LNCaP clone FGC (cell line): ENCODE measurements at regions not wholly inside any gene's neighbourhood (a gene's known extent, or its start where the extent isn't known, plus 50 kb on each side); places are given as distances from the start of the nearest gene placed in this dataset.

Experiments
- DNase-seq: peaks from one replicate; pipeline ENCODE4 v3.0.0-alpha.2; 2011; ENCODE audit warnings: low read depth
- H3K4me3 ChIP-seq: 2 replicates; pipeline ENCODE4 v1.5.1; 2011; ENCODE audit warnings: mild to moderate bottlenecking, low read depth, low read length, control low read depth
- TF ChIP-seq, protein P1 (sequence below): IDR thresholded peaks from 2 replicates; pipeline ENCODE4 v1.5.1; 2012; ENCODE audit warnings: mild to moderate bottlenecking; ENCODE audit not compliant: control insufficient read depth, insufficient read depth; ENCODE audit errors: extremely low read depth

DNA sequence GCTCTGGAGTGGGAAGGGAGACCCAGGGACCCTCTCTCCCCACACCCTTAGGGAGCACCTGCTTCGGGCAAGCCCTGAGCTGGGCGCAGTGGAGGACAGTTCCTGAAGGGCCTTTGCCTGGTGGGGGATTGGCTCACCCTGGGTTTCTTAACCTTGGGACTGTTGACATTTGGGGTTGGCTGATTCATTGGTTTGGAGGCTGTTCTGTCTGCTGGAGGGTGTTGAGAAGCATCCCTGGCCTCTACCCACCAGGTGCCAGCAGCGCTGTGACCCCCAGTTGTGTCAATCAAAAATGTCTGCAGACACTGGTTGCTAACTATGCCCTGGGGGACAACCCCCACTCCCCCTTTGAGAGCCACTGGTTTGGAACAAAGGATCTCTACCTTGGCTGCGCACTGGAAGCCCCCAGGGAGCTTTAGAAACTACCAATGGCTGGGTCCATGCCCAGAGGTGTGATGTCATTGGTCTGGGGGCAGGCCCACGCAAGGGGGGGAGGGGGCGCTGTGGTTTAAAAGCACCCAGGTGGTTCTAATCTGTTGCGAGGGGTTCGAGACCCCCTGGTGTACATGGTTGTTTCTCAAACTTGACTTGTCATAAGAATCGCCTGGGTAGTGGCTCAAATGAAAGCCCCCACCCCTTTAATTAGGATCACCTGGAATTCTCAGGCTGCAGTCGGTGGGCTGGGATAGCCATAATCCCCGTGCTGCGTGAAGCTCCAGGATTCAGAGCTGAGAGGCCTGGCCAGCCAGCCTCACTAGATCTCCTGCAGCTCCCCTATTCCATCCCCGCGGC is 151.9 kb upstream of the GSE1 start:
- TF ChIP-seq, protein P1, sequence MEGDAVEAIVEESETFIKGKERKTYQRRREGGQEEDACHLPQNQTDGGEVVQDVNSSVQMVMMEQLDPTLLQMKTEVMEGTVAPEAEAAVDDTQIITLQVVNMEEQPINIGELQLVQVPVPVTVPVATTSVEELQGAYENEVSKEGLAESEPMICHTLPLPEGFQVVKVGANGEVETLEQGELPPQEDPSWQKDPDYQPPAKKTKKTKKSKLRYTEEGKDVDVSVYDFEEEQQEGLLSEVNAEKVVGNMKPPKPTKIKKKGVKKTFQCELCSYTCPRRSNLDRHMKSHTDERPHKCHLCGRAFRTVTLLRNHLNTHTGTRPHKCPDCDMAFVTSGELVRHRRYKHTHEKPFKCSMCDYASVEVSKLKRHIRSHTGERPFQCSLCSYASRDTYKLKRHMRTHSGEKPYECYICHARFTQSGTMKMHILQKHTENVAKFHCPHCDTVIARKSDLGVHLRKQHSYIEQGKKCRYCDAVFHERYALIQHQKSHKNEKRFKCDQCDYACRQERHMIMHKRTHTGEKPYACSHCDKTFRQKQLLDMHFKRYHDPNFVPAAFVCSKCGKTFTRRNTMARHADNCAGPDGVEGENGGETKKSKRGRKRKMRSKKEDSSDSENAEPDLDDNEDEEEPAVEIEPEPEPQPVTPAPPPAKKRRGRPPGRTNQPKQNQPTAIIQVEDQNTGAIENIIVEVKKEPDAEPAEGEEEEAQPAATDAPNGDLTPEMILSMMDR: no peak
- DNase-seq: no peak
- H3K4me3 ChIP-seq: no peak overlapping the region

DNA sequence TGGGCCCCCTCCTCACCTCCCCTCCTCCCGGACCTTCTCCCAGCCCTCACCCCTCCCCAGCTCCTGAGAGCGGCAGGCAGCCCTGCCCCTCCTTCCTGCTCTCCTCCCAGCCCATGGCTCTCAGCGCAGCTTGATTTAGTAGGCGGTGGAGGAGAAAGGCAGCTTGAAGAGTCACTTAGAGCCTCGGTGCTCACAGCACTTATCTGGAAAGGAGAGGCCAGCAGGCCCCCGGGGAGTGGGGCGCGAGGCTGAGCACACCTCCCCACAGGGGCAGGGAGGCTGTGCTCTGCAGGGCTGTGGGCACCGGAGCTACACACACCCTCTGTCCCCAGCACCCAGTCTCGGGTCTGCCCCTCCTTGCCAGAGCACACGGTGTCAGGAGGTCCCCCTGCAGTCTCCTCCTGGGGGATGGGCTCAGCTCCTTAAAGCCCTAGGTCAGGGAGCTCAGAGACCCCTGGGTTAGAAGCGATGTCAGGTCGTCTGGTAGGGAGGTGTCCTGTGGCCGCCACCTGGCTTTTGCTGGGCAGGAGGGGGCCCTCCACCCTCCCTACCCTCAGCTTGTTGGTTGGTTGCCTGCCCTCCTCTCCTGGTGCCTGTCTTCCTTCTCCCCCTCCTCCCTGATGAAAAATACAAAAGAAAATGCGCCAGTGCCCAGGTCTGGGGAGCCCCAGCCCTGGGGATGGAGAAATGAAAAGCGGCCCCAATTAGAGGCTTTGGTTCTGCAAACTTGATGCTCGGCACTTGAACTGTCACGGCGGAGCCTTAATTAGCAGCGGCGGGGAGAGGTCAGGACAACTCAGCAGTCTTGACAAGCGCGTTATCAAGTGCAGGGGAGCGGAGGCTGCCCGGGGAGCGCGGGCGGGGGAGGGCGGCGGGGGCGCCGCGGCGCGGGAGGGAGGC is 151.1 kb upstream of the GSE1 start:
- TF ChIP-seq, protein P1: no peak
- H3K4me3 ChIP-seq: no peak overlapping the region
- DNase-seq: no peak

DNA sequence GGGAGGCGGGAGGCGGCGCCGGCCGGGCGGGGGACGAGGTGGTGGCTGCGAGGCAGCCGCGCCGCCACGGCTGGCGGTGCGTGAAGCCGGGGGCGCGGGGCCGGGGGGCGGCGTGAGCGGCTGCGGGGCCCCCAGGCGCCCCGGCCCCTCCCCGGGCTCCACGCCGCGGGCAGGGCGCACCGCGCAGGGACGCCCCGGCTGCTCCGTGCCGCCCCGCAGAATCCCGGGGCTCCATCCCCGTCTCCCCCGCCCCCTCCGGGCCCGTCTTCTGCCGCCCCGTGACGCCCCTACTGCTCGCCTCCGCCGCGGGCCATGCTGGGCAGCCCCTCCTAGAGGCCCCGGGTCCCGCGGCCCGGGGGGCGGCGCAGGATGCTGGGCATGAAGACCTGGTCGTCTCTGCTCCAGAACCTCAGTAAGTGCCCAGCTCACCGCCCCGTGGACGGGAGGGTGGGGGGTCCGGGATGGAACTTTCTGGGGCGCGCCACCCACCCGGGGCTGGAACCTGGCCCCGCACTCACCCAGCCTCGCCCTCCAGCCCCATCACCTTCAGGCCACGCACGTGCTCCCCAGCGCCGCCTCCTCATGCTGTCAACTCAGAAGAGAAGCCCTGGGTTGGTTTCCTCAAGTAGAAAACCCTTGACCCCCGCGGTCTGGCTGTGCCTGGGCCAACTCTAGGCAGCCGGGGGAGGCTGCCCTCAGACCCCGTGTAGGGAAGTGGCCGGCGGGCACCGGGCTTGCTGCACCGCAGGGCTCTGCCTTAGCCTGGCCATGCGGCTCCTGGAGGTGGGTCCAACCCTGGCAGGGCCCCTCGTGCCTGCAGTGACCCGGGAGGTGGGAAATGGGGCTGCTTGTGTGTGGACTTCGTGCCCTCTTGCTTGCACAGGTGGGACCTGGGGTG is 150.2 kb upstream of the GSE1 start:
- no peak for DNase-seq
- no peak overlapping the region for H3K4me3 ChIP-seq
- TF ChIP-seq, protein P1: no peak

DNA sequence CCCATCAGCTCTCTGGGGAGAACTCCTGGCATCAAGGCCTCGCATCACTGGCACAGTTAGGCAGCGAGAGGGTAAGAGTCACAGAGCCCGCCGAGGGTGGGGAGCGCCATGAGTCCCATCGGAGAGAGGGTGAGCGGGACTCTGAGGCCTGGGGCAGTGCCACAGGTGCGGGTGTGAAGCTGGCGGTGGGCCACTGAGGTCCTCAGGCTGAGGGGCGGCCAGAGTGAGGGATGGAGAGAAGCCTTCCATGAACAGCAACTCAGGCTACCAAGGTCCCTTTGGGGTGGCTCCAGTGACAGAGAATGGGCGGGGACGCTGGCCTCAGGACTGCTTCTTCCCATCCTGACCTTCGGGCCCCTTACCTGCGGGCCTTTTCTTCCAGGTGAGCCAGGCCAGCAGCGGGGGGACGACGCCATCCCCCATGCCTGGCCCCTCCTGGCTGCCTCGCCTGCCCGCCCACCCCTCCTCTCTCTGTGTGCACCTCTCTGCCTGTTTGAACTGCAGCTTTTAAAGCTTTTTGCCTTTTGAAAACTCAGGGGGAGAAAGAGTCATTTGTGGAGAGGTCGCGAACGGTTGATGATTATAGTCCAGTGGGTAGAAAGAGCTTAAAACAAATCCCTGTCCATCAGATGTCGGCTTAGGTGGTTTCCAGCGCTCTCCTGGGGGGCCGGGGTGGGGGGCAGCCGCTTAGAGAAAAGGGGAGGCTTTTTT is 149.3 kb upstream of the GSE1 start:
- H3K4me3 ChIP-seq: no peak overlapping the region
- DNase-seq: no peak
- TF ChIP-seq, protein P1: no peak

DNA sequence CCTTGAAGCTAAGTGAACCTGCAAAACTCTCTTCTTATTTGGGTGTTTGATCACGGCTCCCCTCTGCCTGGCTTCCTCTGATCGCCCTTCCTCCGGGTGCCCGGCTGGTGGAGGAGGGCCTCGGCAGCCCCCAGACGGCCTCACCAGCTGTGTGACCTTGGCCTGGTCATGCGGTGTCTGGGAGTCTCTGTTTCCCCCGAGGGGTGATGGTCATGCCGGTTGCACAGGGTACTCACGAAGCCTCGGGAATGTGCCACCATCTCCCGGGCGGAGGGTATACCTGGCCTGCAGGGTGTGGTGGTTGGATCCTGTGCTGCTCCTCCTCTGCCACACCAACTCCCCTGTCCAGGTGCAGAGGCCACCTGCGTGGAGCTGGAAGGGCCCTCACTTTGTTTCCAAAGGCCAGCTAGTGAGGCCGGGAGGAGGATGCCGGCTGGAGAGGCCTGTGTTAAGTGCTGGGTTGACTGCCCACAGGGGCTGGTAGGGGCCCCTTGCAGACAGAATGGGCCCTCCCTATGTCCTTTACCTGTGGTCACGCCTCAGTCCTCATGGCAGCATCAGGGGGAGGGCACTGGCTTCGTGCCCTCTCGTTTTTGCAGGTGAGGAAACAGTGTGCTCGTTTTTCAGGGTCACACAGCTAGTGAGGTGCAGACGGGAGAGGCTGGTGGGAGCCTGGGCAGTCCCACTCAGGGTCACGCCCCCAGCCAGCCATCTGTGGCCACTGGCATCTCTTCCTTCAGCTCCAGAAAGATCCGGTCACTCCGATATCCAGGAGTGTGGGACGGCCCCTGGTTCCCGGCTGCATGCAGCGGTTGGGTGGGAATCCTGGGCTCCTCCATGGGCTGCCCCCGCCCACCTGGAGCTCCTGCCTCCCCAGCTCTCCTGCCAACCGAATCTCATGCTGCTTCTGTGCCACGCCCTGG is 148.5 kb upstream of the GSE1 start:
- DNase-seq: no peak
- H3K4me3 ChIP-seq: no peak overlapping the region
- TF ChIP-seq, protein P1: no peak
